NCI-H1048 (cell line): ENCODE measurements at regions not wholly inside any gene's neighbourhood (a gene's known extent, or its start where the extent isn't known, plus 50 kb on each side); places are given as distances from the start of the nearest gene placed in this dataset.

Source experiments
- DNase-seq: peaks from one replicate; lab custom pipeline; 2025; lab: John Stamatoyannopoulos, UW

GRCh38 chr4:176979416-176979815 lies 186.7 kb upstream of the VEGFC start:
- DNase-seq, result no peak

- DNase-seq, result no peak
Observed at GRCh38 chr4:176981074-176981473, 188.4 kb upstream of the VEGFC start.

DNA sequence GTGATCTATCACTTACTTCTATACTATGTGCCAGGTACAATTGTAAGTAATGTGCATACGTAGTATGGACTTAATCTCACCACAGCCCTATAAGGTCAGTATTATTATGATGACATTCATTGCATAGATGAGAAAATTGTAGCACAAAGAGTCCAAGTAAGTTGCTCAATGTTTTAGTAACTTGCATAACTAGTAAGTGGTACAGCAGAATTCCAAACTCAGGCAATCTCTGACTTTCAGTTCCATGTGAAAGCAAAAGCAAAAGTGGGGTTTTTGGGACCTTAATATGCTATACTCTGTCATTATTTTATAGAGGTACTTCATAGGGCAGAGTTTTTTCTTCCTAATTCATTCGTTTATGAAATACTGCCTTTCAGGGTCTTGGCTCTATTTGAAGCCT lies 188.8 kb upstream of the VEGFC start:
- DNase-seq, result no peak

DNA sequence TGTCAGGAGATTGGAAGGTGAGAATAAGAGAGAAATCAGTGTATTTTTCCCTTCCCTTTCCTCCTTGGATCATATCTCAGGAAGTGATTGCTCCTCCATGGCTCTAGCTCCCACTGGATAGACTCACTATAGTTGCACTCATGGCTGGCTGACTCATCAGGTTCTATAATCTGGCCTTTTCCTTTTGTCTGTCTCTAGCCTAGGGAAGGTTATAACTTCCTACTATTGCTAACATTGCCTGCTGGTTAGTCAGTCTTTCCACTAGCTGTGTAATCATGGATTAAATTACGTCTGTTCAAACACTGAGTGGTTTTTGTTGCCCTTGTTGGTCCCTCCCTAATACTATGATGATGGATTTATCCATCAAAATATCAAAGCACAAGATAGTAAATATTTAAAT lies 195.5 kb upstream of the VEGFC start:
- no peak for DNase-seq

GRCh38 chr4:176989186-176989585 lies 196.5 kb upstream of the VEGFC start:
- DNase-seq, result no peak

- DNase-seq, result no peak
Observed at GRCh38 chr4:176999935-177000543, 207.3 kb upstream of the VEGFC start.

DNA sequence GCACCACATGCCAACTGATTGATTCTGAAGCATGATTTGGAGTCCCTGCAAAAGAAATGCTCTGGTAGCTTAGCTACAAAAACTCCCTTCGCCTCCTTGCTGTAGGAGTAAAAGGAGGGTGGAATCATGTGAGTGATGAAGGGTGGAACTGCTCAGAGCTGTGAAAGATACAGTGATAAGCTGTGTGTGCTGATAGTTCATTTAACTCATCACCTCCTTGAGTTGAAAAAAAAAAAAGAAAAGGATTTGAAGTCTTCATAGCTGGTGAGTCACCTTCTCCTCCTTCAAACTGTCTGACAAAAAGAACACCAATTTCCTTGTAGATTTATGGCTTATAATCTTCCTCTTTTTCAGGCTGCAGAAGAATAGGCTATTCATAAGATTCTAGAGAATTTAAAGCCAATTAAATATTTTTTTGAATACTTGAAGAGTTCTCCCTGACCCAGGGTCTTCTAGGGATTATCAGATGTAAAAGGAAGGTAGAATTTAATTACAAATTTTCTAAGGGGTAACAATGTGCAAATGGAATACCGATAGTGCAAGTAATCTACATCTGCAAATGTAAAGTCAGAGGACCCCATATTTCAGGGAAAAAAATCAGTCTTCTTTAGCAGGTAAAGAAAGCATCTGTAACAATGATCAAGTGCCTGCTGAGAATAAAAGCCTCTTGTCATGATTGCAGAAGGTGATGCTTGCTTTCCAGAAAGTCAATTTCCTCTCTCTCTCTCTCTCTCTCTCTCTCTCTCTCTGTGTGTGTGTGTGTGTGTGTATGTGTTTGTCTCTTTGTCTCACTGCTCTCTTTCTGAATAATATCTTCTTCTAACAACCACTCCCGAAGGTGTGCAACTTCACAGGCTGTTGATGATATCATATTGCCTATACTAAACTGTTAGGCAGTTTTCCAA lies 208.8 kb upstream of the VEGFC start:
- no peak for DNase-seq

DNA sequence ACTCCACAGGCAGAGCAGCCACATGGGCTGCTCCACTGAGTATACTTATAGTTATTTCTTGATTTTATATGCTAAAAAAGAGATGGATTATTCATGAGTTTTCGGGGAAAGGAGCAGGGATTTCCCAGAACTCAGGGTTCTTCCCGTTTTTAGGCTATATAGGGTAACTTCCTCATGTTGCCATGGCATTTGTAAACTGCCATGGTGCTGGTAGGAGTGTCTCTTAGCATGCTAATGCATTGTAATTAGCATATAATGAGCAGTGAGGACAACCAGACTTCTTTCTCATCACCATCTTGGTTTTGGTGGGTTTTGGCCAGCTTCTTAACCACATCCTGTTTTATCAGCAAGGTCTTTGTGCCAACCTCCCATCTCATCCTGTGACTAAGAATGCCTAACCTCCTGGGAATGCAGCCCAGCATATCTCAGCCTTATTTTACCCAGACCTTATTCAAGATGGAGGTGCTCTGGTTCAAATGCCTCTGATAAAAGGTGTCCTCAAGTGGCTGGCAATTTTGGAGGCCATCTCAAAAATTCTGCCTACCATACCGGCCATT lies 213.0 kb upstream of the VEGFC start:
- DNase-seq, result no peak

DNA sequence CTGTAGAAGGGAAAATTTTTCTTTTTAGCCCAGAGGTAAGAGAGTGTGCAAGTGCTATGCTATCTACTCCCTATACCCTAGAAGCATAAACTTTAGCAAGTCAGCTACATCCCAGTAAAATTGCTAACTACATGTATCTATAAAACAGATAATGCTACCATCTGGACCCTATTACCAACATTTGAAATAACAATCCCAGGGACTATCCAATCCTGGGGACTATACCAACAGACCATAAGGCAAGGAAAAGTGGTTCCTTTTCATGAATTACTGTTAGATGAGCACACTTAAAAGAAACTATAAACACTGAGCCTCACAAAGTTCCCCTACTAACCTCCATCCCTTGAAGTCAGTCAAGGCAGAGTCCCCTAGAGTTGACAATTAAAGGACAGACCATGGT lies 213.6 kb upstream of the VEGFC start:
- DNase-seq, result no peak

- DNase-seq, result no peak
Observed at GRCh38 chr4:177008071-177008835, 215.5 kb upstream of the VEGFC start.

GRCh38 chr4:177008836-177009501 lies 216.2 kb upstream of the VEGFC start:
- DNase-seq, result no peak

DNA sequence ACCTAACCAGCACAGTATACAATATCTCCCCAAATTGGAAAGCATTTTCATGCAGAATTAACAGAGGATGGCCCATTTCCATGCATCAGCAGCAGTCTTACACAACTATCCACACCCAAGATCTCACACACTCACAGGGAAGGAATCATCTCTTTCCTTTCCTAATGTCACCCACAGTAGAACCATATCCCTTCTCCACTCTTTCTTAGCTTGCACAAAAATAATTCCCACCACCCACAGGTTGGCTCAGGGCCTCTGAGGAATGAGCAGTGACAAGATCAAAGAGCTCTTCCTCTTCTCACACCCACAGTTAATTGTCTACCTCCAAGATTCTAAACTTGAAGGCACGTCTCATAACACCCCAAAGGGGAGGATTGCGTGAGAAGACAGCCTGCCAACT lies 217.7 kb upstream of the VEGFC start:
- DNase-seq, result no peak

DNA sequence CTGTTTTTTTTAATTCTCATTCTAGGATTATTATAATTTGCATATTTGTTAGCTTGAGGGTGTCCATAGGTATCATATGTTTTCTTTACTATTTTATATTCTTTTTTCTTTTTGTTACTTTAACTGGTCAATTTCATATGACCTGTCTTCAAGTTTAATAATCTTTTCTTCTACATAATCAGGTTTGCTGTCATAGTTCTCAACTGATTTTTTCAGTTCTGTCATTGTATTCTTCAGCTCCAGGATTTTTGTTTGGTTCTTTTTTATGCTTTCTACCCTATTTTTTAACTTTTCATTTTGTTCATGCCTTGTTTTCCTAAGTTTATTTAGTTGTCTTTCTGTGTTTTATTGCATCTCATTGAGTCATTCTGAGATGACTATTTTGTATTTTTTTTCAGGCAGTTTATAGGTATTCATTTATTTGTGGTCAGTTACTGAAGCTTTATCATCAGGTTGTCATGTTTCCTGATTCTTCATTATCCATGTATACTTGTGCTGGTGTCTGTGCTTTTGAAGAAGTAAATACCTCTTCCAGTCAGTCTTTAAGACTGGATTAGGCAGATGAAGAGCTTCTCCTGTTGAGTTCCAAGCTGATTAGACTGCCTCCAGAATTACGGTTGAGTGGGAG lies 220.3 kb upstream of the VEGFC start:
- DNase-seq, result no peak

GRCh38 chr4:177016541-177017141 lies 223.9 kb upstream of the VEGFC start:
- DNase-seq, result no peak

DNA sequence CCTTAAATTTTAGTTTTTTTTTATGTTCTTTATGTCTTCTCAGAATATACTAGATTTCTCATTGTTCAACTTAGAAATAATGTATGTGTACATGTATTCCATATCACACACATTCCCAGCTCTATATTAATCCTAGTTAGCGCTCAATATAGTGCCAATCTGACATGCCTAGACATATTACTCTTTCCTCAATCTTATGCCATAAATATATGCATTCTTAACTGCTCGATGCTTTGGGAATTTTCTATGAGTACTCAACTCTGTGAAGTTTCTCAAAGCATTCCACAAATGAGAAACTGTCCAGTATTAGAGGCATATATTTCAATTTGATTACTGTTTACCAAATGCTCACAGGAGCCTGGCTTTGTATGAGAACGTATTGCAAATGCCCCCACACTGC lies 231.2 kb upstream of the VEGFC start:
- DNase-seq, result no peak

GRCh38 chr4:177032341-177032740 lies 239.6 kb upstream of the VEGFC start:
- DNase-seq, result no peak

GRCh38 chr4:177033135-177033534 lies 240.4 kb upstream of the VEGFC start:
- DNase-seq, result no peak

GRCh38 chr4:177033632-177034031 lies 240.9 kb upstream of the VEGFC start:
- DNase-seq, result no peak

GRCh38 chr4:177041356-177041755 lies 248.6 kb upstream of the VEGFC start:
- no peak for DNase-seq

DNA sequence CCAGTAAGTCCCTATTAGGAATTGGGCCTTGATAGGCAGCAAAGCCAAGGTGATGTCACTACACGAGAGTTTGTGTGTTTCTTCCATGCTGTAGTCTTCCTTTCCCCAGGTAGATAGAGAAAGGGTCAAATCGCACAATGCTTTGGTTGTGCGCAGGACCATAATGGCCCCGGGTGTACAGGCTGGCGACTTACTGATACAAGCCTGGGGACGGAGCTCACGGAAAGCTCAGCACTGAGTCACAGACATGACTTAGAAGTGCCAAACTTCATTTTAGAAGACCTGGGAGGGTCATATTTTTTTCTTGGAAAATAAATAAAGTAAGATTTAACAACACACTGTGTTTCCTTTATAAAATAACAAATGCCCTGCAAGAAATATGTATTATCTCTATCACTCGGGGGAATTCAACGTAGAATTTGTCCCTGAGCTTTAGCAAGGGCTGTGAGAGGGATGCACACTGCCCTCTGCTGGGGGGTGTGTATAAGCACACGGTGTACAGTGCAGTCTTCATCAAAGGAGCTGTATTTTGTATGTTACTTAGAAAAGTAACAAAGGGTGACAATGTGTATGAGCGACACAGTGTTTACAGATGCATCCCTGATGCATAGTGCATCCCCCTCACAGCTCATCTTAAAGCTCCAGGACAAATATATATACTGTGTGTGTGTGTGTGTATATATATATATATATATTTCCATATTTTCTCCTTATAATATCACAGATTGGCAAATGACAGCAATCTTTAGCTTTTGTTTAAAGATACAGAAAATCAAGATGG lies 254.5 kb upstream of the VEGFC start:
- DNase-seq, result peak; percentile 61
